Fibroblast of mammary gland (primary cell): ENCODE measurements at regions not wholly inside any gene's neighbourhood (a gene's known extent, or its start where the extent isn't known, plus 50 kb on each side); places are given as distances from the start of the nearest gene placed in this dataset.

Source experiments
- DNase-seq: peaks from one replicate; pipeline ENCODE4 v3.0.0-alpha.2; 2010; ENCODE audit warnings: low read depth
- H3K4me3 ChIP-seq: 2 replicates; pipeline ENCODE4 v1.5.1; 2011; ENCODE audit warnings: low read depth, mild to moderate bottlenecking, low read length, moderate library complexity; ENCODE audit not compliant: control insufficient read depth
- TF ChIP-seq, protein P1 (sequence below): conservative IDR thresholded peaks from 2 replicates; pipeline ENCODE4 v1.5.1; 2011; ENCODE audit warnings: low read depth, low read length, inconsistent platforms; ENCODE audit not compliant: control insufficient read depth, insufficient read depth

DNA sequence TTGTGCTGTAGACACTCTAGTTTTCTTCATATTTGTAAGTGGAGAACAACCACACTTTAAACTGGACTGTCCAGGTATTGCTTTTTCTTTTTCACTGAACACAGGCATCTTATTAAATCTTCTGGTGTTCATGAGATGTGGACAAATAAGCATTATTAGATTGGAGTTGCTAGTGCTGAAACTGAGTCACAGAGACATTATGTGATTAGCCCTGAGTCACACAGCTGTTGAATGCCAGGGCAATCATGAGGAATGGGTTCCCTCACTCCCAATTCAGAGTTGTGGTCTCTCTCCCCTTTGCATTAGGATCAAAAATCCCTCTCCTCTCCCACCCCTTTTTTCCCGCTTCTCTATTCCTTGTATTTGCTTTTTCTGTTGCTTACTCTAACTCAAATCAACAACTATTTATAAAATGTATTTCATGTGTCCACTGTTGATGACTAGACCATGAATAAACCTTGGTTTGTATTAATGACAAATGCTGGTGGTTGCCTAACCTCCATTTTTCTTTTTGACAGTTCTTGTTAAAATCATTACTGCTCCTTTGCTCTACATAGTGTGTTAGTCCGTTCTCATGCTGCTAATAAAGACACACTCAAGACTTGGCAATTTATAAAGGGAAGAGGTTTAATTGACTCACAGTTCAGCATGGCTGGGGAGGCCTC is 738.2 kb downstream of the BRINP1 start:
- peak; percentile 39 for DNase-seq
- TF ChIP-seq, protein P1, sequence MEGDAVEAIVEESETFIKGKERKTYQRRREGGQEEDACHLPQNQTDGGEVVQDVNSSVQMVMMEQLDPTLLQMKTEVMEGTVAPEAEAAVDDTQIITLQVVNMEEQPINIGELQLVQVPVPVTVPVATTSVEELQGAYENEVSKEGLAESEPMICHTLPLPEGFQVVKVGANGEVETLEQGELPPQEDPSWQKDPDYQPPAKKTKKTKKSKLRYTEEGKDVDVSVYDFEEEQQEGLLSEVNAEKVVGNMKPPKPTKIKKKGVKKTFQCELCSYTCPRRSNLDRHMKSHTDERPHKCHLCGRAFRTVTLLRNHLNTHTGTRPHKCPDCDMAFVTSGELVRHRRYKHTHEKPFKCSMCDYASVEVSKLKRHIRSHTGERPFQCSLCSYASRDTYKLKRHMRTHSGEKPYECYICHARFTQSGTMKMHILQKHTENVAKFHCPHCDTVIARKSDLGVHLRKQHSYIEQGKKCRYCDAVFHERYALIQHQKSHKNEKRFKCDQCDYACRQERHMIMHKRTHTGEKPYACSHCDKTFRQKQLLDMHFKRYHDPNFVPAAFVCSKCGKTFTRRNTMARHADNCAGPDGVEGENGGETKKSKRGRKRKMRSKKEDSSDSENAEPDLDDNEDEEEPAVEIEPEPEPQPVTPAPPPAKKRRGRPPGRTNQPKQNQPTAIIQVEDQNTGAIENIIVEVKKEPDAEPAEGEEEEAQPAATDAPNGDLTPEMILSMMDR: no peak
- no peak overlapping the region for H3K4me3 ChIP-seq

DNA sequence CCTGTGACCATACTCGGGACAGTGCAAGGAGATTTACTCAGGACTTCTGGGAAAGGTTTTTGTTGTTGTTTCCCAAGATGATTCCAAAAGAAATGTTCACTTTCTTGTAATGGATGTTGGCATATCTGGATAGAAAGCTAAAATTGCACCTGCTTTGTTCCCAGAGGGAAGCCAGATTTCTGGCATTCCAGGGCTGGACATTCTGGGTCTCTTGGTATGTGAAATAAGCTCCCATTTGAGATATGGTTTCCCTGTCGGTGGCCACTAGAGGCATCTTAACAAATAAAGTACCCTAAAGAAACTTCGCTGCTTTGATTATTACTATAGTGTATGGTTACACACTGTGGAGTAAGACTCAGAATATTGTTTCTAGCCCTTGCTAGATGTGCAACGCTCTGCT is 737.3 kb downstream of the BRINP1 start:
- no peak overlapping the region for H3K4me3 ChIP-seq
- TF ChIP-seq, protein P1: no peak
- no peak for DNase-seq

DNA sequence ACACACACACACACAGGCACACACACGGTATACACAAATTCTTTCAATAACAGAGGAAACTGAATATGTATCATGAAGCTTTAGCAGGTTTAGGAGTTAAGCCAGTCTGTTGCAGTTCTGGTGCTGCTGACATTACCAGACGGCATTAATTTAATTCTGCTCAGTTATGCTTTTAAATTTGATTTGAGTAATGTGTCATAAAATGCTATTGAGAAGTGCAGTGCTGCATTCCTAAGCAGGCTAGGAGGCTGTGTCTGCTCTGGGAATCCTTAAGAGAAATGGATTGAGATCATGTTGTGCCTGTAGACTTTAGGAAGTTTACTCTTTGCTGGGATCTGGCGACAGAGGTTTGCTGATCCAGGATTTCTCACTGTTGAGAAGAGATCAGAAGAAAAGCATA is 733.8 kb downstream of the BRINP1 start:
- H3K4me3 ChIP-seq: no peak overlapping the region
- no peak for DNase-seq
- TF ChIP-seq, protein P1: no peak

DNA sequence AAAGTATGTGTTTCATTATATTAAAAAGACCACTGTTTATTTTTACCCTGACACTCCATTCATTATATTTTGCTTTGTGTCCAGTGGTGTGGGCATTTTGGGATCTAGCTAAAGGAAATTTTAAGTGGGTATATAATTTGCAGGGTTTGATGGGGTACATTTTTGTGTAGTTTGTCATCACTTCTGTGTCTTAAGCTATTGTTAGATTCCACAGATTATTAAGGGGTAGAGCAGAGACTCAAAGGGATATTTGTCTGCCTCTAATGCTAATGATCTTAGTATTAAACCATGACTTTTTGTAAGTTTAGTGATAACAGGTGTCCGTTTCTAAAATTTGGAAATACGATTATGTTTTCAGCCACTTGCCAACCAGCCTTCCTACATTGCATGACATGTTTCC is 731.6 kb downstream of the BRINP1 start:
- TF ChIP-seq, protein P1: no peak
- no peak overlapping the region for H3K4me3 ChIP-seq
- no peak for DNase-seq

DNA sequence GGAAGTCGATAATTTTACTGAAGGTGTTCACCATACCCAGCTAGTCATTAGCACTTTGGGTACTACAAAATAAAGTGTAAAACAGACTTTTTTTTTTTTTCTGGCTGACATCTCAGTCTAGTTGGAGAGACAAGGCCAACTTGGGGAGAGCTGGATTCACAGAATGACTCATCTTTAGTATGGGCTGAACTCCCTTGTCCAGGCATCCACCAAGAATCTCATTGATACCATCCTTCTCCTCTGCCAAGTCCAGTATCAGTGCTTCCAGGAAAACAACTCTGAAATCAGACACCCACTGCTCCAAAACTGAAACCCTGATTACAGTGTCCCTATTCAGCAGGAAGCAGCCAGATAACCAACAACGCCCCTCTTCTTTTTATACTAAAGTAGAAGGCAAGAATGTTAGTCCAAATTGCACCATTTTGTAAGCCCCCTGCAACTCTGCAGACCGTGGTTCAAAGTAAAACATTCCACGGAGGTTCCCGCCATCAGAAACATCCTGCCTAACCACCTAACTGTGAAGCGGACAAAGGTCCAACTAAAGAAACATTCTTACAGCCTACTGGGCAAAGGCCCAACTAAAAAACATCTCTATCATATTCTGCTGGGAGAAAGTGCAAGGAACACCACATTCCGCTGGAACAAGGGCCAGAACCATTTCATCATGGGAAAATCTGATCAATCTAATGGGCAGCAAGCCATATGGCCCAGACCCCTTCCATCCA is 728.2 kb downstream of the BRINP1 start:
- H3K4me3 ChIP-seq: no peak overlapping the region
- DNase-seq: peak; percentile 14
- TF ChIP-seq, protein P1: no peak

DNA sequence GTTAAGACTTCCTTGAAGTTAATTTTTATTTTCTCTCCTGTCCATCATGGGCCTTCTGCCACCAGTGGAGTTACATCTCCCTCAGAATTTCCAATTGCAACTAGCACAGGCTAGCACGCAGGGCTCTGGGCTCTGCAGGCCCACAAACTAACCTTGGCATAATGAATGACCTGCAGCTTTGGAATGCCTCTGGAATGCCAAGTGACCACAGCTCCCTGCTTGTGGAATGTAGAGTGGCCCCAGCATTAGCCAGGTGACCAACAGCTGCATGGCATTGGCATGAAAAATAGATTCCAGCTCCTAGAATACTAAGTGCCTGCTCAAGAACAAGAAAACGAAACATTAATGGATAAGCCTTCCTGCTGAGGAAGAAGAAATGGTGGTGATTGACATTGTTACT is 726.1 kb downstream of the BRINP1 start:
- H3K4me3 ChIP-seq: no peak overlapping the region
- no peak for DNase-seq
- TF ChIP-seq, protein P1: no peak
